GM12878 (cell line): ENCODE measurements at regions not wholly inside any gene's neighbourhood (a gene's known extent, or its start where the extent isn't known, plus 50 kb on each side); places are given as distances from the start of the nearest gene placed in this dataset.

ENCODE experiments used
- ATF3 ChIP-seq: IDR thresholded peaks from 2 replicates; pipeline ENCODE4 v1.6.1; 2011; ENCODE audit warnings: low read depth, mild to moderate bottlenecking, low read length, moderate library complexity, borderline replicate concordance; ENCODE audit errors: extremely low read depth
- BCL3 ChIP-seq: IDR thresholded peaks from 2 replicates; pipeline ENCODE4 v1.6.1; 2011; ENCODE audit warnings: borderline replicate concordance, low read depth, mild to moderate bottlenecking, moderate library complexity, low read length; ENCODE audit not compliant: insufficient read depth, poor library complexity, severe bottlenecking
- EP300 ChIP-seq, 2 experiments: fragments of 150-350 bp in 1 of 2; IDR thresholded peaks; 2 replicates each; pipeline ENCODE4 v1.6.1; 2011 to 2012; ENCODE audit warnings: low read depth in 2 of 2, low read length in 2 of 2, borderline replicate concordance in 1 of 2, improper control_type of control experiment in 1 of 2, inconsistent platforms in 1 of 2; ENCODE audit not compliant: control insufficient read depth in 1 of 2
- EZH2 ChIP-seq: IDR thresholded peaks from 2 replicates; pipeline ENCODE4 v1.6.1; 2012; ENCODE audit warnings: low read depth, mild to moderate bottlenecking, control low read depth, inconsistent platforms, low read length, borderline replicate concordance; ENCODE audit not compliant: control insufficient read depth
- HDAC2 ChIP-seq: fragments of 200-600 bp; sonication (generic); IDR thresholded peaks from 2 replicates; pipeline ENCODE4 v1.6.1; 2017
- MYC ChIP-seq: IDR thresholded peaks from 2 replicates; pipeline ENCODE4 v1.6.1; 2011; ENCODE audit warnings: mild to moderate bottlenecking, low read length, moderate library complexity, inconsistent platforms; ENCODE audit not compliant: insufficient read depth, insufficient replicate concordance, insufficient read length, severe bottlenecking
- NR2C2 ChIP-seq: IDR thresholded peaks from 2 replicates; pipeline ENCODE4 v1.6.1; 2011; ENCODE audit warnings: borderline replicate concordance, low read depth; ENCODE audit not compliant: control insufficient read depth, insufficient read length
- RAD21 ChIP-seq: IDR thresholded peaks from 2 replicates; pipeline ENCODE4 v1.6.1; 2011; ENCODE audit warnings: mild to moderate bottlenecking, low read depth, low read length, moderate library complexity; ENCODE audit not compliant: insufficient read depth
- RFX5 ChIP-seq: IDR thresholded peaks from 2 replicates; pipeline ENCODE4 v1.6.1; 2011; ENCODE audit warnings: low read depth, low read length, improper control_type of control experiment
- SRF ChIP-seq, 2 experiments: IDR thresholded peaks; 2 replicates each; pipeline ENCODE4 v1.6.1; 2011; ENCODE audit warnings: low read depth in 2 of 2, low read length in 2 of 2, mild to moderate bottlenecking in 1 of 2, moderate library complexity in 1 of 2
- ZNF24 ChIP-seq: fragments of 450-650 bp; IDR thresholded peaks from 2 replicates; pipeline ENCODE4 v1.6.1; 2017; ENCODE audit warnings: antibody characterized with exemption, mild to moderate bottlenecking
- TF ChIP-seq, protein P1 (sequence below), 3 experiments: IDR thresholded peaks in 2 of 3; conservative IDR thresholded peaks in 1 of 3; 2 replicates each; pipeline ENCODE4 v1.5.1; 2011; ENCODE audit warnings: low read depth in 3 of 3, low read length in 3 of 3, mild to moderate bottlenecking in 3 of 3, control low read depth in 2 of 3, moderate library complexity in 2 of 3, inconsistent platforms in 1 of 3, mixed read lengths in 1 of 3; ENCODE audit not compliant: control insufficient read depth in 2 of 3, insufficient read depth in 1 of 3; ENCODE audit errors: extremely low read depth in 1 of 3

DNA sequence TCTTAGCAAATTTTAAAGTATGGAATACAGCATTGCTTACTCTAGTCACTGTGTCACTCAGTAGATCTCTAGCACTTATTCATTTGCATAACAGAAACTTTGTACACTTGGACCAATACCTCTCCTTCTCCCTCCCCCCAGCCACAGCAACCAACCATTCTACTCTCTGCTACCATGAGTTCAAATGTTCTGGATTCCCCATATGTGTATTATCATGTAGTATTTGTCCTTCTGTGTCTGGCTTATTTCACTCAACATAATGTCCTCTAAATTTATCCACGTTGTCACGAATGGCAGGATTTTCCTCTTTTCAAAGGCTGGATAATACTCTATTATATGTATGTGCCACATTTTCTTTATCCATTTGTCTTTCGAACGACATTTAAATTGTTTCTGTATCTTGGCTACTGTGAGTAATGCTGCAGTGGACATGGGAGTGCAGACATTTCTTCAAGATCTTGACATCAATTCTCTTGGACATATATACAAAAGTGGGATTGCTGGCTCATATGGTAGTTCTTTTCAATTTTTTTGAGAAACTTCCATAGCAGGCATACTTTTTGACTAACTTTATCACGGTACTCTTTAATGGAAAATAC, 184.5 kb upstream of the SOX21 start:
- no peak for TF ChIP-seq RFX5
- no peak for TF ChIP-seq EP300 (IDR thresholded peaks at IDR 0.05; ENCODE audit: borderline replicate concordance in 1 of 2, control insufficient read depth in 1 of 2, low read depth in 2 of 2, low read length in 2 of 2)
- TF ChIP-seq RAD21 = no peak
- TF ChIP-seq, protein P1, sequence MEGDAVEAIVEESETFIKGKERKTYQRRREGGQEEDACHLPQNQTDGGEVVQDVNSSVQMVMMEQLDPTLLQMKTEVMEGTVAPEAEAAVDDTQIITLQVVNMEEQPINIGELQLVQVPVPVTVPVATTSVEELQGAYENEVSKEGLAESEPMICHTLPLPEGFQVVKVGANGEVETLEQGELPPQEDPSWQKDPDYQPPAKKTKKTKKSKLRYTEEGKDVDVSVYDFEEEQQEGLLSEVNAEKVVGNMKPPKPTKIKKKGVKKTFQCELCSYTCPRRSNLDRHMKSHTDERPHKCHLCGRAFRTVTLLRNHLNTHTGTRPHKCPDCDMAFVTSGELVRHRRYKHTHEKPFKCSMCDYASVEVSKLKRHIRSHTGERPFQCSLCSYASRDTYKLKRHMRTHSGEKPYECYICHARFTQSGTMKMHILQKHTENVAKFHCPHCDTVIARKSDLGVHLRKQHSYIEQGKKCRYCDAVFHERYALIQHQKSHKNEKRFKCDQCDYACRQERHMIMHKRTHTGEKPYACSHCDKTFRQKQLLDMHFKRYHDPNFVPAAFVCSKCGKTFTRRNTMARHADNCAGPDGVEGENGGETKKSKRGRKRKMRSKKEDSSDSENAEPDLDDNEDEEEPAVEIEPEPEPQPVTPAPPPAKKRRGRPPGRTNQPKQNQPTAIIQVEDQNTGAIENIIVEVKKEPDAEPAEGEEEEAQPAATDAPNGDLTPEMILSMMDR (IDR thresholded peaks at IDR 0.05 in 2 of 3, conservative IDR thresholded peaks at IDR 0.05 in 1 of 3; ENCODE audit: control insufficient read depth in 2 of 3, extremely low read depth in 1 of 3, insufficient read depth in 1 of 3, low read depth in 3 of 3, low read length in 3 of 3) = no peak
- TF ChIP-seq HDAC2 = no peak
- TF ChIP-seq EZH2 = no peak
- no peak for TF ChIP-seq SRF (IDR thresholded peaks at IDR 0.05; ENCODE audit: low read depth in 2 of 2, low read length in 2 of 2)
- no peak for TF ChIP-seq ZNF24
- TF ChIP-seq MYC = no peak
- TF ChIP-seq ATF3 = no peak
- TF ChIP-seq NR2C2 = no peak
- TF ChIP-seq BCL3 = no peak
